MM.1S (cell line): ENCODE measurements at regions not wholly inside any gene's neighbourhood (a gene's known extent, or its start where the extent isn't known, plus 50 kb on each side); places are given as distances from the start of the nearest gene placed in this dataset.

Experiments used
- CTCF ChIP-seq: fragments of 300-600 bp; sonication (generic); IDR thresholded peaks from 2 replicates; pipeline ENCODE4 v1.5.1; 2016; ENCODE audit warnings: antibody characterized with exemption, low read length, mixed read lengths
- EZH2 ChIP-seq: fragments of 300-600 bp; sonication (generic); optimal IDR thresholded peaks from 2 replicates; pipeline ENCODE3; 2017; ENCODE audit warnings: low read depth, mild to moderate bottlenecking, antibody characterized with exemption, low read length, mixed read lengths
- EZH2phosphoT487 ChIP-seq: fragments of 300-600 bp; sonication (generic); IDR thresholded peaks from 2 replicates; pipeline ENCODE4 v1.6.1; 2018; ENCODE audit warnings: antibody characterized with exemption, low read length

- TF ChIP-seq EZH2 (no peak), CTCF (no peak), EZH2phosphoT487 (no peak)
These were observed 200.7 kb downstream of the RPIA start for GRCh38 chr2:88892207-88892606.
